Hepatocyte (in vitro differentiated cells): ENCODE measurements at regions not wholly inside any gene's neighbourhood (a gene's known extent, or its start where the extent isn't known, plus 50 kb on each side); places are given as distances from the start of the nearest gene placed in this dataset.

ENCODE experiments used
- DNase-seq: peaks from one replicate; pipeline ENCODE4 v3.0.0-alpha.2; 2016; ENCODE audit warnings: low spot score
- H2AFZ ChIP-seq: fragments of 200-600 bp; sonication (generic); 2 replicates; pipeline ENCODE4 v1.6.0; 2016; ENCODE audit warnings: antibody characterized with exemption, mild to moderate bottlenecking
- H3K27ac ChIP-seq: fragments of 200-600 bp; sonication (generic); 2 replicates; pipeline ENCODE4 v1.5.1; 2016; ENCODE audit warnings: mild to moderate bottlenecking
- H3K27me3 ChIP-seq: fragments of 200-600 bp; sonication (generic); 2 replicates; pipeline ENCODE4 v1.6.1; 2016
- H3K36me3 ChIP-seq: fragments of 200-600 bp; sonication (generic); replicated peaks from 2 replicates; pipeline ENCODE4 v1.5.1; 2016; ENCODE audit warnings: low read depth; ENCODE audit not compliant: insufficient read depth
- H3K4me1 ChIP-seq: fragments of 200-600 bp; sonication (generic); 2 replicates; pipeline ENCODE4 v1.5.1; 2016; ENCODE audit warnings: mild to moderate bottlenecking, moderate library complexity; ENCODE audit not compliant: insufficient read depth
- H3K4me2 ChIP-seq: fragments of 200-600 bp; sonication (generic); 2 replicates; pipeline ENCODE4 v1.6.0; 2016
- H3K4me3 ChIP-seq: fragments of 200-600 bp; sonication (generic); 2 replicates; pipeline ENCODE4 v1.5.1; 2016; ENCODE audit warnings: mild to moderate bottlenecking
- H3K79me2 ChIP-seq: fragments of 200-600 bp; sonication (generic); 2 replicates; pipeline ENCODE4 v1.6.0; 2017; ENCODE audit warnings: mild to moderate bottlenecking
- H3K9me2 ChIP-seq: fragments of 200-600 bp; sonication (generic); replicated peaks from 2 replicates; pipeline ENCODE4 v1.6.0; 2017; ENCODE audit warnings: mild to moderate bottlenecking; ENCODE audit not compliant: insufficient read depth
- H3K9me3 ChIP-seq: fragments of 200-600 bp; sonication (generic); 2 replicates; pipeline ENCODE4 v1.5.1; 2016; ENCODE audit warnings: low read depth, mild to moderate bottlenecking
- H4K20me1 ChIP-seq: fragments of 200-600 bp; sonication (generic); 2 replicates; pipeline ENCODE4 v1.6.0; 2016; ENCODE audit warnings: mild to moderate bottlenecking; ENCODE audit not compliant: insufficient read depth, poor library complexity, severe bottlenecking
- CTCF ChIP-seq: fragments of 200-600 bp; sonication (generic); IDR thresholded peaks from 2 replicates; pipeline ENCODE4 v1.5.1; 2016; ENCODE audit warnings: antibody characterized with exemption, mild to moderate bottlenecking; ENCODE audit not compliant: poor library complexity
- EZH2 ChIP-seq: fragments of 200-600 bp; sonication (generic); IDR thresholded peaks from 2 replicates; pipeline ENCODE4 v1.6.1; 2016; ENCODE audit warnings: antibody characterized with exemption, mild to moderate bottlenecking, borderline replicate concordance
- EZH2phosphoT487 ChIP-seq: fragments of 200-600 bp; sonication (generic); IDR thresholded peaks from one replicate; pipeline ENCODE4 v1.6.1; 2018; ENCODE audit warnings: antibody characterized with exemption, mild to moderate bottlenecking, low read depth, moderate library complexity; ENCODE audit not compliant: unreplicated experiment, severe bottlenecking
- WGBS: methylation state at CpG from one replicate; pipeline ENCODE4 v1.1.6; 2016; ENCODE audit warnings: low lambda C conversion rate; ENCODE audit errors: missing lambda C conversion rate; 5-methylcytosine and 5-hydroxymethylcytosine counted together

DNA sequence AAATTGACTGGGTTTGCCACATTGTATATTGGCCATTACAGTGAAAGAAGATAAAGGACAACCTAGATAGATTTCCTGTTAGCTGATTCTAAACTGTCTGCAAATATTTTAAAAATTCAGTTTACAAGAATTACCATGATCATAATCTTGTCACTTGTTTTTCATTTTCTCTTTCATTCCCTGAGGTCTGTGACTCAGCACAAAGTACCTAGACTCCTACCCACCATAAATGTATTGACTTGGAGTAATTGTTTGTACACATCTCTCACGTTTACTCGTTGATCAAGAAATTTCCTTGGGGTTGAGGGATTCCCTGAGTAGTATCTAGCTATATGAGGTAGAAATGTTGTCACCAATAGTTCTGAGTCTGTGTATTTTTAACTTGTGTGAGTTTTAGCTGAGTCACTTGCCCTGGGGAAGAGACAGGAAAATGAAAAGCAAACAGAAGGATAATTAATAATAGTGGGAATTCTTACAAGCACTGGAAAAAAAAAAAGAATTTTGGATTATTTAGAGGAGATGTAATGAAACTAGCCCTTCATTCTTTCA lies 299.2 kb upstream of the DACH1 start:
- Histone ChIP-seq H3K9me2 (no peaks in the 10 kb centered on the region), H3K27me3 (no peaks in the 10 kb centered on the region), H2AFZ (no peak overlapping the region), H4K20me1 (no peaks in the 10 kb centered on the region), H3K4me2 (no peak overlapping the region), H3K4me3 (no peak overlapping the region), H3K36me3 (no peaks in the 10 kb centered on the region), H3K9me3 (no peaks in the 10 kb centered on the region), H3K4me1 (no peaks in the 10 kb centered on the region), H3K27ac (no peak overlapping the region), H3K79me2 (no peaks in the 10 kb centered on the region)
- no peak for DNase-seq
- TF ChIP-seq EZH2 (no peak), CTCF (no peak), EZH2phosphoT487 (no peak)
- WGBS = 83% methylated on average over 2 of the region's 2 CpGs

DNA sequence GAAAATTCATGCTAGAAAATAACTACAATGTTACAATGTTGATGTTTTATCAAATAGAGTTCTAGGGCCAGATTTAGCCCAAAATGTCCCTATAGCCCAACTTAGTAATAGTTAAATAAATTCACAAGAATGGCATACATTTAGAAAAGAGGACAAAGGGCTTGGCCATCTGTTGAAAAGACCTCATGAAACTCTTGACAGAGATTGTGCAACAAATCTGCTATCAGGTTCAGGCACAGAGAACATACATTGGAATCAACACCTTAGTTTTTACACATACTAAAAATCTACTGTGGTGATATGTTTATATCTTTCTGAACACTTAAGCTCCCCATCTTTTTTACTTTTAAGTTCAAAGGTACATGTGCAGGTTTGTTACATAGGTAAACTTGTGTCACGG lies 298.3 kb upstream of the DACH1 start:
- H3K4me3 ChIP-seq = no peak overlapping the region
- H3K79me2 ChIP-seq = no peaks in the 10 kb centered on the region
- H3K9me2 ChIP-seq = no peaks in the 10 kb centered on the region
- DNase-seq = no peak
- H3K36me3 ChIP-seq = no peaks in the 10 kb centered on the region
- no peaks in the 10 kb centered on the region for H3K27me3 ChIP-seq
- H3K27ac ChIP-seq = no peak overlapping the region
- H3K4me1 ChIP-seq = no peaks in the 10 kb centered on the region
- no peaks in the 10 kb centered on the region for H3K9me3 ChIP-seq
- no peak overlapping the region for H2AFZ ChIP-seq
- H4K20me1 ChIP-seq = no peaks in the 10 kb centered on the region
- no peak overlapping the region for H3K4me2 ChIP-seq
- no peak for TF ChIP-seq CTCF
- TF ChIP-seq EZH2phosphoT487 = no peak
- no peak for TF ChIP-seq EZH2
- WGBS = 95% methylated on average over 1 of the region's 1 CpG

DNA sequence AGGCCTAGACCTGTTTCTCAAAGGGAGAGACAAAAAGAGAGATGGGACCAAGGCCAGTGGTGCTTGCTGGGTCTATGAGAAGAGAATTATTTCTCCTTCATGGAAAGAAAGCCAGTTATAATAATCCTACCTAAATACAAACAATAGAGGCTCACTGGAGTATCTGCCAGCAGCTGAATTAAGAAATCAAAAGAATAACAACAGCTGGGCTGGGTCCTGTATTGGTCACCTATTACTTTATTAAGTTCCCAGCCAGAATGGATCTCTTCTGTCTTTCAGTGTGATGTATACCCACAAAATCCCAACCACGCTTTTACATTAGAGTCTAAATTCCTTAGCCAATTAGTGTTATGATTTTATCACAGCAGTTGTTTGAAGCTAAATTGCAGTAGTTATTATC lies 297.8 kb upstream of the DACH1 start:
- Histone ChIP-seq H3K27ac (no peak overlapping the region), H4K20me1 (no peaks in the 10 kb centered on the region), H3K9me3 (no peaks in the 10 kb centered on the region), H3K9me2 (no peaks in the 10 kb centered on the region), H3K36me3 (no peaks in the 10 kb centered on the region), H3K4me1 (no peaks in the 10 kb centered on the region), H3K4me2 (no peak overlapping the region), H3K27me3 (no peaks in the 10 kb centered on the region), H3K4me3 (no peak overlapping the region), H2AFZ (no peak overlapping the region), H3K79me2 (no peaks in the 10 kb centered on the region)
- TF ChIP-seq EZH2 (no peak), CTCF (no peak)
- no peak for DNase-seq
- 76% methylated on average over 1 of the region's 1 CpG for WGBS

DNA sequence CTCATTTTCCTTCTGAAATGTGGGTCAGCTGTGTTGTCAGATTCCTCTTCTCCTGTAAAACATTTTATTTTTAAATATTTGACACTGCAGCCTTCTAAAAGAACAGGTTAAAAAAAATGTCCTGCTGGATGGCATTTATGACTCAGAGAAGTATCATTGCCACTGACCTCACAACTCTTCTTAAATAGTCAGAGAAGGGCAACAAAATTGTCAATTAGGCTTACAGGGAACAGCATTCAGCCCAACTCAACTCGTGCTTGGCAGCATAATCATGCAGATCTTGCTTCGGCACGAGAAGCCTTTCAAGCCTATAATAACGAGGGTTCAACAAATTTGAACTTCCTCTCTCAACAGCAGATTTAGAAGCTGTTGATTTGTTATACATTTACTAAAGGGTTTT lies 296.7 kb upstream of the DACH1 start:
- Histone ChIP-seq H3K4me3 (no peak overlapping the region), H4K20me1 (no peaks in the 10 kb centered on the region), H3K27ac (no peak overlapping the region), H3K79me2 (no peaks in the 10 kb centered on the region), H2AFZ (no peak overlapping the region), H3K36me3 (no peaks in the 10 kb centered on the region), H3K9me3 (no peaks in the 10 kb centered on the region), H3K4me2 (no peak overlapping the region), H3K27me3 (no peaks in the 10 kb centered on the region), H3K4me1 (no peaks in the 10 kb centered on the region), H3K9me2 (no peaks in the 10 kb centered on the region)
- DNase-seq = no peak
- TF ChIP-seq EZH2phosphoT487 = no peak
- no peak for TF ChIP-seq CTCF
- TF ChIP-seq EZH2 = no peak
- 63% methylated on average over 4 of the region's 4 CpGs for whole genome bisulfite sequencing
